ENCODE measurements at regions not wholly inside any gene's neighbourhood (a gene's known extent, or its start where the extent isn't known, plus 50 kb on each side); places are given as distances from the start of the nearest gene placed in this dataset.

GRCh38 chr2:59530258-59530657 is 1023.2 kb downstream of the BCL11A start:
- H3K4me1 ChIP-seq = no peaks in the 10 kb centered on the region
- no peaks in the 10 kb centered on the region for H3K9me3 ChIP-seq
- TF ChIP-seq, protein P1, sequence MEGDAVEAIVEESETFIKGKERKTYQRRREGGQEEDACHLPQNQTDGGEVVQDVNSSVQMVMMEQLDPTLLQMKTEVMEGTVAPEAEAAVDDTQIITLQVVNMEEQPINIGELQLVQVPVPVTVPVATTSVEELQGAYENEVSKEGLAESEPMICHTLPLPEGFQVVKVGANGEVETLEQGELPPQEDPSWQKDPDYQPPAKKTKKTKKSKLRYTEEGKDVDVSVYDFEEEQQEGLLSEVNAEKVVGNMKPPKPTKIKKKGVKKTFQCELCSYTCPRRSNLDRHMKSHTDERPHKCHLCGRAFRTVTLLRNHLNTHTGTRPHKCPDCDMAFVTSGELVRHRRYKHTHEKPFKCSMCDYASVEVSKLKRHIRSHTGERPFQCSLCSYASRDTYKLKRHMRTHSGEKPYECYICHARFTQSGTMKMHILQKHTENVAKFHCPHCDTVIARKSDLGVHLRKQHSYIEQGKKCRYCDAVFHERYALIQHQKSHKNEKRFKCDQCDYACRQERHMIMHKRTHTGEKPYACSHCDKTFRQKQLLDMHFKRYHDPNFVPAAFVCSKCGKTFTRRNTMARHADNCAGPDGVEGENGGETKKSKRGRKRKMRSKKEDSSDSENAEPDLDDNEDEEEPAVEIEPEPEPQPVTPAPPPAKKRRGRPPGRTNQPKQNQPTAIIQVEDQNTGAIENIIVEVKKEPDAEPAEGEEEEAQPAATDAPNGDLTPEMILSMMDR (IDR thresholded peaks at IDR 0.05) = no peak
- TF ChIP-seq POLR2A (IDR thresholded peaks at IDR 0.05) = no peak
- no peak overlapping the region for H3K27ac ChIP-seq
- no peaks in the 10 kb centered on the region for H3K36me3 ChIP-seq (replicated peaks in 1 of 2; ENCODE audit: insufficient read depth in 1 of 2, low read depth in 2 of 2)
- intact Hi-C loops (cut with DNase I) = no loop called here
- H3K4me3 ChIP-seq = no peak overlapping the region
- DNase-seq = no peak
- no peaks in the 10 kb centered on the region for H3K27me3 ChIP-seq
- whole genome bisulfite sequencing, 2 donors = 41 to 50% methylated on average over 1 of the region's 1 CpG
- ATAC-seq = no peak

DNA sequence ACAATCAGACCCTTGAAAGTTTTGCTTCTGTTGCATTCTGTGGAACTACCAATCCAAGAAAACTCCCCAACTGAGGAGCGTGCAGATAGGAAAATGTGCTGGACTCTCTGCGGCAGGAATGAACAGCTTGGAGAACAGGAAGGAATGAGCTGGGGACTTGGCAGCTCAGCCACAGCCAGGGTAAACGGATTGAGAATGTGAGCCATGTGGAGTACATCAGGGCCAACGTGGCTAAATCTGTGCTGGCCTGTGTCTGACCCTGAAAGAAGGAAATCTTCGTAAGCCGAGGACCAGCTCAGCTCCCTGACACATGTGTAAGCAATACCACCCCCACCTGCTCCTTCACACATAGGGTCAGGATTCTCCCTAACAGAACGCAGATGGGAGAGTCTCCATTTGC is 1023.7 kb downstream of the BCL11A start:
- DNase-seq (no peak), ATAC-seq (no peak)

DNA sequence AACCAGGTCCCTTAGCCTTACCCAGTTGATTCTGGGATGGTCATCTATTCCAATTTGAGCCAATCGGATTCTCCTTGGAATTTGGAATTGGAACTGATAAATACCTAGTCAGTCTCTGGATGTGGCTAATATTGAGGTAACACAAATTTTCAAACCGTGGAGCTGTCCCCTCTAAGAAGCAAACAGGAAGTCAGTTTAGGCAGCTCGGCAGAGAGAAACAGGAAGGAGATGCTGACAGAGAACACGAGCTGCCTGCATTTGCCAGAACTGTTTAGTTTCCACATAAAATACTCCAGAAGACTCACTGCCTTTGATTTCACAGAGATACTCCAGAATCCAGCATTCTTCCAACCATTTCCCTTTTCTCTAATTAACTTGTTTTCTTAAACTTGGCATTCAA is 1024.9 kb downstream of the BCL11A start:
- ATAC-seq = no peak
- DNase-seq = no peak
- Histone ChIP-seq H3K36me3 (replicated peaks in 1 of 2; ENCODE audit: insufficient read depth in 1 of 2, low read depth in 2 of 2) (no peaks in the 10 kb centered on the region), H3K9me3 (no peaks in the 10 kb centered on the region), H3K4me1 (no peaks in the 10 kb centered on the region), H3K4me3 (no peak overlapping the region), H3K27ac (no peak overlapping the region), H3K27me3 (no peaks in the 10 kb centered on the region)
- intact Hi-C loops (cut with DNase I) = no loop called here
- 62 to 79% methylated on average over 4 of the region's 4 CpGs for WGBS, 2 donors
- TF ChIP-seq, protein P1 (IDR thresholded peaks at IDR 0.05) = no peak
- TF ChIP-seq POLR2A (IDR thresholded peaks at IDR 0.05) = no peak

More for the DNA sequence above, 1023.7 kb downstream of the BCL11A start:
- H3K27me3 ChIP-seq = no peaks in the 10 kb centered on the region
- no peak overlapping the region for H3K4me3 ChIP-seq
- WGBS, 2 donors = 71 to 73% methylated on average over 7 of the region's 7 CpGs
- TF ChIP-seq, protein P1 (IDR thresholded peaks at IDR 0.05) = no peak
- no peak for TF ChIP-seq POLR2A (IDR thresholded peaks at IDR 0.05)
- no peaks in the 10 kb centered on the region for H3K36me3 ChIP-seq (replicated peaks in 1 of 2; ENCODE audit: insufficient read depth in 1 of 2, low read depth in 2 of 2)
- intact Hi-C loops (cut with DNase I) = no loop called here
- no peaks in the 10 kb centered on the region for H3K9me3 ChIP-seq
- no peak overlapping the region for H3K27ac ChIP-seq
- no peaks in the 10 kb centered on the region for H3K4me1 ChIP-seq

GRCh38 chr2:59502981-59503380 is 1050.5 kb downstream of the BCL11A start:
- no peak for TF ChIP-seq POLR2A (IDR thresholded peaks at IDR 0.05)
- TF ChIP-seq, protein P1 (IDR thresholded peaks at IDR 0.05) = no peak
- Histone ChIP-seq H3K27ac (no peak overlapping the region), H3K4me3 (no peak overlapping the region), H3K27me3 (no peaks in the 10 kb centered on the region), H3K36me3 (replicated peaks in 1 of 2; ENCODE audit: insufficient read depth in 1 of 2, low read depth in 2 of 2) (no peaks in the 10 kb centered on the region), H3K4me1 (no peaks in the 10 kb centered on the region), H3K9me3 (no peaks in the 10 kb centered on the region)
- DNase-seq (no peak), ATAC-seq (no peak)
- intact Hi-C loops (cut with DNase I) = no loop called here

- no peak for DNase-seq
- no peaks in the 10 kb centered on the region for H3K9me3 ChIP-seq
- H3K27me3 ChIP-seq = no peaks in the 10 kb centered on the region
- H3K4me3 ChIP-seq = no peak overlapping the region
- WGBS, 2 donors = 47 to 56% methylated on average over 2 of the region's 2 CpGs
- no peaks in the 10 kb centered on the region for H3K4me1 ChIP-seq
- no peak overlapping the region for H3K27ac ChIP-seq
- intact Hi-C loops (cut with DNase I) = no loop called here
- TF ChIP-seq POLR2A (IDR thresholded peaks at IDR 0.05) = no peak
- TF ChIP-seq, protein P1 (IDR thresholded peaks at IDR 0.05) = no peak
- ATAC-seq = no peak
- H3K36me3 ChIP-seq (replicated peaks in 1 of 2; ENCODE audit: insufficient read depth in 1 of 2, low read depth in 2 of 2) = no peaks in the 10 kb centered on the region
Observed at GRCh38 chr2:59490994-59491393, 1062.5 kb downstream of the BCL11A start.
